GM23338 (cell line): ENCODE measurements at regions not wholly inside any gene's neighbourhood (a gene's known extent, or its start where the extent isn't known, plus 50 kb on each side); places are given as distances from the start of the nearest gene placed in this dataset.

Source experiments
- ATAC-seq: fragments of 200-7000 bp; cut with Tn5 transposase; 3 replicates; pipeline ENCODE4 v1.9.1; 2020
- DNase-seq: peaks from one replicate; pipeline ENCODE4 v3.0.0-alpha.2; 2015; ENCODE audit warnings: low spot score
- H2AFZ ChIP-seq: fragments of 200-600 bp; sonication (generic); 2 replicates; pipeline ENCODE4 v1.8.0; 2016; ENCODE audit warnings: antibody characterized with exemption, mild to moderate bottlenecking, moderate library complexity
- H3F3A ChIP-seq: fragments of 200-600 bp; sonication (generic); replicated peaks from 2 replicates; pipeline ENCODE4 v1.8.0; 2017; ENCODE audit warnings: antibody characterized with exemption, mixed run types, low read depth
- H3K27ac ChIP-seq: fragments of 200-600 bp; sonication (generic); 2 replicates; pipeline ENCODE4 v1.6.1; 2016; ENCODE audit warnings: low read depth
- H3K27me3 ChIP-seq: fragments of 200-600 bp; sonication (generic); 2 replicates; pipeline ENCODE4 v1.8.0; 2016; ENCODE audit warnings: mild to moderate bottlenecking, mixed run types, moderate library complexity; ENCODE audit not compliant: insufficient read depth
- H3K36me3 ChIP-seq: fragments of 200-600 bp; sonication (generic); 2 replicates; pipeline ENCODE4 v1.8.0; 2016; ENCODE audit warnings: mild to moderate bottlenecking; ENCODE audit not compliant: insufficient read depth
- H3K4me1 ChIP-seq: fragments of 200-600 bp; sonication (generic); 2 replicates; pipeline ENCODE4 v1.8.0; 2016; ENCODE audit warnings: mild to moderate bottlenecking, moderate library complexity; ENCODE audit not compliant: insufficient read depth
- H3K4me2 ChIP-seq: fragments of 200-600 bp; sonication (generic); 2 replicates; pipeline ENCODE4 v1.7.1; 2017; ENCODE audit warnings: mixed run types
- H3K4me3 ChIP-seq: fragments of 200-600 bp; sonication (generic); 2 replicates; pipeline ENCODE4 v1.6.1; 2016; ENCODE audit warnings: mixed run types
- H3K79me2 ChIP-seq: fragments of 200-600 bp; sonication (generic); replicated peaks from 2 replicates; pipeline ENCODE4 v1.8.0; 2017; ENCODE audit warnings: mild to moderate bottlenecking; ENCODE audit not compliant: insufficient read depth
- H3K9me2 ChIP-seq: fragments of 200-600 bp; sonication (generic); 2 replicates; pipeline ENCODE4 v1.8.0; 2017; ENCODE audit not compliant: insufficient read depth
- H4K20me1 ChIP-seq: fragments of 200-600 bp; sonication (generic); replicated peaks from 2 replicates; pipeline ENCODE4 v1.8.0; 2017; ENCODE audit warnings: mild to moderate bottlenecking; ENCODE audit not compliant: insufficient read depth
- H3K27ac Mint-ChIP-seq: 2 replicates; pipeline ENCODE4 v1.8.0; 2020; ENCODE audit warnings: inconsistent platforms, mild to moderate bottlenecking, moderate library complexity, mixed read lengths
- H3K27me3 Mint-ChIP-seq: 3 replicates; pipeline ENCODE4 v1.8.0; 2022; ENCODE audit warnings: low read depth, mild to moderate bottlenecking, moderate library complexity, mixed read lengths, inconsistent platforms; ENCODE audit not compliant: insufficient read depth, poor library complexity
- H3K36me3 Mint-ChIP-seq: 3 replicates; pipeline ENCODE4 v1.8.0; 2021; ENCODE audit warnings: low read depth, mild to moderate bottlenecking, inconsistent platforms, moderate library complexity, mixed read lengths
- H3K4me1 Mint-ChIP-seq: 3 replicates; pipeline ENCODE4 v1.8.0; 2020; ENCODE audit warnings: mild to moderate bottlenecking, inconsistent platforms, mixed read lengths
- H3K4me3 Mint-ChIP-seq: 3 replicates; pipeline ENCODE4 v1.8.0; 2021; ENCODE audit warnings: moderate library complexity, mild to moderate bottlenecking, inconsistent platforms, mixed read lengths
- H3K9me3 Mint-ChIP-seq: 3 replicates; pipeline ENCODE4 v1.8.0; 2020; ENCODE audit warnings: moderate library complexity, mild to moderate bottlenecking, inconsistent platforms, mixed read lengths
- CREB1 ChIP-seq: fragments of 250-450 bp; sonication (Bioruptor Pico); IDR thresholded peaks from 2 replicates; pipeline ENCODE4 v1.5.0; 2020; ENCODE audit warnings: low read depth, mild to moderate bottlenecking, moderate library complexity
- CTCF ChIP-seq, 2 experiments: fragments of 200-600 bp in 1 of 2; sonication (generic) in 1 of 2; conservative IDR thresholded peaks; 2 replicates each; pipeline versions ENCODE4 v1.5.1 to v1.6.1; 2016 to 2017; ENCODE audit warnings: antibody characterized with exemption in 2 of 2, low read depth in 2 of 2, mild to moderate bottlenecking in 2 of 2, moderate library complexity in 1 of 2
- ETS1 ChIP-seq: IDR thresholded peaks from 2 replicates; pipeline ENCODE4 v1.6.1; 2016; ENCODE audit warnings: antibody characterized with exemption
- EZH2 ChIP-seq: fragments of 200-600 bp; sonication (generic); IDR thresholded peaks from one replicate; pipeline ENCODE4 v1.8.0; 2017; ENCODE audit warnings: antibody characterized with exemption, mild to moderate bottlenecking, low read depth; ENCODE audit not compliant: unreplicated experiment
- EZH2phosphoT487 ChIP-seq: fragments of 200-600 bp; sonication (generic); IDR thresholded peaks from one replicate; pipeline ENCODE4 v1.8.1; 2018; ENCODE audit warnings: antibody characterized with exemption; ENCODE audit not compliant: unreplicated experiment
- JUNB ChIP-seq: IDR thresholded peaks from one replicate; pipeline ENCODE4 v1.6.1; 2016; ENCODE audit warnings: antibody characterized with exemption; ENCODE audit not compliant: unreplicated experiment
- NANOG ChIP-seq: IDR thresholded peaks from 2 replicates; pipeline ENCODE4 v1.6.1; 2016; ENCODE audit warnings: antibody characterized with exemption, borderline replicate concordance
- POLR2AphosphoS5 ChIP-seq: IDR thresholded peaks from 2 replicates; pipeline ENCODE4 v1.6.1; 2016; ENCODE audit warnings: antibody characterized with exemption, low read depth
- REST ChIP-seq: IDR thresholded peaks from one replicate; pipeline ENCODE4 v1.6.1; 2018; ENCODE audit warnings: antibody characterized with exemption; ENCODE audit not compliant: unreplicated experiment
- STAT1 ChIP-seq: IDR thresholded peaks from one replicate; pipeline ENCODE4 v1.6.1; 2016; ENCODE audit warnings: antibody characterized with exemption; ENCODE audit not compliant: unreplicated experiment
- ZNF114 ChIP-seq: fragments of 250-450 bp; sonication (Bioruptor Pico); IDR thresholded peaks from 2 replicates; pipeline ENCODE4 v1.5.0; 2020; ENCODE audit warnings: mild to moderate bottlenecking, moderate library complexity
- ZNF331 ChIP-seq: fragments of 250-450 bp; sonication (Bioruptor Pico); IDR thresholded peaks from 2 replicates; pipeline ENCODE4 v1.5.0; 2020; ENCODE audit warnings: low read depth, mild to moderate bottlenecking, moderate library complexity
- ZNF462 ChIP-seq: fragments of 250-450 bp; sonication (Bioruptor Pico); IDR thresholded peaks from 2 replicates; pipeline ENCODE4 v1.5.0; 2020; ENCODE audit warnings: mild to moderate bottlenecking, moderate library complexity

- ATAC-seq (no peak), DNase-seq (no peak)
- no peak overlapping the region for H2AFZ ChIP-seq
- no peaks in the 10 kb centered on the region; the same call in 2 of the 3 replicates for H3K9me3 Mint-ChIP-seq
- no peaks in the 10 kb centered on the region for H3F3A ChIP-seq
- H3K9me2 ChIP-seq: peaks cover 3% of the 10 kb centered on the region; the same call in 1 of the 2 replicates
- no peak overlapping the region for H3K27ac ChIP-seq
- H4K20me1 ChIP-seq: no peaks in the 10 kb centered on the region
- H3K4me1 ChIP-seq: no peaks in the 10 kb centered on the region
- no peaks in the 10 kb centered on the region for H3K27me3 Mint-ChIP-seq
- no peak overlapping the region for H3K4me3 ChIP-seq
- no peaks in the 10 kb centered on the region for H3K36me3 ChIP-seq
- no peaks in the 10 kb centered on the region for H3K27me3 ChIP-seq
- H3K36me3 Mint-ChIP-seq: no peaks in the 10 kb centered on the region
- H3K79me2 ChIP-seq: no peaks in the 10 kb centered on the region
- TF ChIP-seq JUNB: no peak
- TF ChIP-seq EZH2phosphoT487: no peak
- no peak for TF ChIP-seq STAT1
- TF ChIP-seq REST: no peak
- TF ChIP-seq CREB1 (CRISPR knock-in tag): no peak
- no peak for TF ChIP-seq ZNF331
- TF ChIP-seq ZNF462 (CRISPR knock-in tag): no peak
- TF ChIP-seq NANOG: no peak
- TF ChIP-seq POLR2AphosphoS5: no peak
- TF ChIP-seq CTCF (conservative IDR thresholded peaks at IDR 0.05; ENCODE audit: low read depth in 2 of 2): no peak
- TF ChIP-seq ZNF114: no peak
- no peak for TF ChIP-seq EZH2
- no peak for TF ChIP-seq ETS1
- no peak overlapping the region for H3K4me2 ChIP-seq
- H3K27ac Mint-ChIP-seq: no peak overlapping the region
- H3K4me3 Mint-ChIP-seq: no peak overlapping the region
- H3K4me1 Mint-ChIP-seq: peaks cover 7% of the 10 kb centered on the region
Measured at GRCh38 chr15:61374848-61375247, 145.7 kb upstream of the RORA start.
